Endodermal cell (in vitro differentiated cells): ENCODE measurements at regions not wholly inside any gene's neighbourhood (a gene's known extent, or its start where the extent isn't known, plus 50 kb on each side); places are given as distances from the start of the nearest gene placed in this dataset.

Experiments
- DNase-seq: peaks from one replicate; pipeline ENCODE4 v3.0.0-alpha.2; 2017
- H3K27ac ChIP-seq: 2 replicates; pipeline ENCODE4 v1.5.1; 2013; ENCODE audit warnings: mild to moderate bottlenecking, low read depth, low read length, moderate library complexity
- H3K27me3 ChIP-seq: 2 replicates; pipeline ENCODE4 v1.6.1; 2013; ENCODE audit warnings: mild to moderate bottlenecking, low read length, moderate library complexity; ENCODE audit not compliant: insufficient read depth, control insufficient read depth, poor library complexity, severe bottlenecking
- H3K36me3 ChIP-seq: 2 replicates; pipeline ENCODE4 v1.7.0; 2013; ENCODE audit warnings: mild to moderate bottlenecking, low read length, moderate library complexity; ENCODE audit not compliant: control insufficient read depth, insufficient read depth
- H3K4me1 ChIP-seq: one replicate; pipeline ENCODE4 v1.7.0; 2013; ENCODE audit warnings: low read length; ENCODE audit not compliant: control insufficient read depth, insufficient read depth
- H3K4me3 ChIP-seq: 2 replicates; pipeline ENCODE4 v1.5.1; 2013; ENCODE audit warnings: mild to moderate bottlenecking, low read length, moderate library complexity
- H3K9ac ChIP-seq: 2 replicates; pipeline ENCODE4 v1.6.1; 2013; ENCODE audit warnings: mild to moderate bottlenecking, low read length, moderate library complexity; ENCODE audit not compliant: poor library complexity, severe bottlenecking; ENCODE audit errors: extremely low read depth
- H3K9me3 ChIP-seq: 2 replicates; pipeline ENCODE4 v1.6.1; 2013; ENCODE audit warnings: mild to moderate bottlenecking, low read length, moderate library complexity; ENCODE audit not compliant: control insufficient read depth
- H3K27ac Mint-ChIP-seq: 2 replicates; pipeline ENCODE4 v1.8.0; 2020; ENCODE audit warnings: mixed read lengths
- H3K27me3 Mint-ChIP-seq: 2 replicates; pipeline ENCODE4 v1.8.0; 2021; ENCODE audit warnings: mild to moderate bottlenecking, mixed read lengths; ENCODE audit not compliant: insufficient read depth
- H3K36me3 Mint-ChIP-seq: 2 replicates; pipeline ENCODE4 v1.8.0; 2020; ENCODE audit warnings: low read depth, mixed read lengths
- H3K4me1 Mint-ChIP-seq: 2 replicates; pipeline ENCODE4 v1.8.0; 2020; ENCODE audit warnings: mixed read lengths
- H3K4me3 Mint-ChIP-seq: 2 replicates; pipeline ENCODE4 v1.8.0; 2020; ENCODE audit warnings: mild to moderate bottlenecking, moderate library complexity, mixed read lengths
- H3K9me3 Mint-ChIP-seq: 2 replicates; pipeline ENCODE4 v1.8.0; 2020; ENCODE audit warnings: mild to moderate bottlenecking, mixed read lengths
- CTCF ChIP-seq: fragments of 200-600 bp; sonication (generic); conservative IDR thresholded peaks from 2 replicates; pipeline ENCODE4 v1.5.0; 2021; ENCODE audit warnings: antibody characterized with exemption, mild to moderate bottlenecking
- WGBS, 2 experiments: methylation state at CpG; one replicate each; pipeline versions ENCODE4 v1.1.5 to v1.1.7; 2013; ENCODE audit warnings: missing lambda C conversion rate in 2 of 2, mixed read lengths in 1 of 2; ENCODE audit not compliant: insufficient coverage in 1 of 2, insufficient read length in 1 of 2; 5-methylcytosine and 5-hydroxymethylcytosine counted together

DNA sequence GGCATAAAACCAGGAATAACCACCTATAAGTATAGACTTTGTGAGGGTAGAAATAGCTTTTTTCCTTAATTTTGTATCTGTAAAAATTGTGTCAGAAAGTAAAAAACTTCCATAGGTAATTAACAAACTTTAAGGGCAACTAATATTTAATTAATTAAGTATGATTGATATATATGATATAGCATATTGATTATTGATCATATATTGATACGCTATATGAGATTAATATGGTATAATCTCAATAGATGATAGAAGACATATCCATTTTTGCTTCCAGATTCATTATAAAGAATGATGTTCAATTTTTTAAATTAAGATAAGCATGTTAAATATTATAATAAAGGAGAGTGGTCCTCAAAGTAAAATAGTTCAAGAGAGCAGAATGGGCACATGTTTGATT lies 99.3 kb upstream of the VAV3 start:
- Mint-ChIP-seq H3K4me1 (no peaks in the 10 kb centered on the region), H3K27me3 (no peaks in the 10 kb centered on the region), H3K27ac (no peak overlapping the region), H3K9me3 (peaks cover 16% of the 10 kb centered on the region), H3K36me3 (no peaks in the 10 kb centered on the region), H3K4me3 (no peak overlapping the region)
- no peak for TF ChIP-seq CTCF
- Histone ChIP-seq H3K4me3 (no peak overlapping the region), H3K27me3 (no peaks in the 10 kb centered on the region), H3K9me3 (peaks cover 5% of the 10 kb centered on the region), H3K4me1 (no peaks in the 10 kb centered on the region), H3K9ac (no peak overlapping the region), H3K27ac (no peak overlapping the region), H3K36me3 (no peaks in the 10 kb centered on the region)
- no CpG with 5 or more reads among the region's 1 CpG for WGBS, 2 experiments
- DNase-seq: no peak

DNA sequence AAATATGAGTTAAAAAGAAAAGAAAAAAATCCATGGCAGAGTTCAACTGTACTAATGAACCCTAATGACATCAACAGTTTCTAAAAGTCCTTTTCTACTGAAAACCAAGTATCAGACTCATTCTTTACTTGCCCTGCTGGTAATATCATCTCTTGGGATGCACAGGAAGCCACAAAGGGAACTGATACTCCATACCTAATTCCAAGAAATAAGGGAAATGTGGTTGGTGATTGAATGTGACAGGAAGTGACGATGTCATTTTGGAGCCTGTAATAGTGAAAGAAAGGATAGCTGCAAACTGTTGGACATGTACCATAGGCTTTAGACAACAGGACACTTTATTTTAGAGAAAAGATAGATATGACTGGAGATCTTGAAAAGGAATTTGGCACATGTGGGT lies 98.7 kb upstream of the VAV3 start:
- no peaks in the 10 kb centered on the region for H3K27me3 ChIP-seq
- H3K4me1 ChIP-seq: no peaks in the 10 kb centered on the region
- H3K27ac ChIP-seq: no peak overlapping the region
- Mint-ChIP-seq H3K9me3 (peaks cover 16% of the 10 kb centered on the region), H3K4me3 (no peak overlapping the region), H3K27ac (no peak overlapping the region), H3K27me3 (no peaks in the 10 kb centered on the region), H3K4me1 (no peaks in the 10 kb centered on the region), H3K36me3 (no peaks in the 10 kb centered on the region)
- no peak overlapping the region for H3K9ac ChIP-seq
- TF ChIP-seq CTCF: no peak
- DNase-seq: no peak
- no peak overlapping the region for H3K4me3 ChIP-seq
- 97% methylated on average over 1 of the region's 1 CpG; no CpG with 5 or more reads in 1 of the 2 experiments for WGBS, 2 experiments
- peaks cover 5% of the 10 kb centered on the region for H3K9me3 ChIP-seq
- no peaks in the 10 kb centered on the region for H3K36me3 ChIP-seq

- DNase-seq: no peak
- H3K9ac ChIP-seq: no peak overlapping the region
- H3K4me3 ChIP-seq: no peak overlapping the region
- WGBS, 2 experiments: 100% methylated on average over 2 of the region's 2 CpGs; no CpG with 5 or more reads in 1 of the 2 experiments
- no peaks in the 10 kb centered on the region for H3K36me3 ChIP-seq
- Mint-ChIP-seq H3K27ac (no peak overlapping the region), H3K4me3 (no peak overlapping the region), H3K4me1 (peaks cover 20% of the 10 kb centered on the region), H3K36me3 (no peaks in the 10 kb centered on the region), H3K9me3 (peaks cover 16% of the 10 kb centered on the region), H3K27me3 (no peaks in the 10 kb centered on the region)
- H3K27me3 ChIP-seq: no peaks in the 10 kb centered on the region
- no peak for TF ChIP-seq CTCF
- H3K9me3 ChIP-seq: peaks cover 5% of the 10 kb centered on the region
- H3K4me1 ChIP-seq: peaks cover 9% of the 10 kb centered on the region
- no peak overlapping the region for H3K27ac ChIP-seq
These were observed 95.0 kb upstream of the VAV3 start for GRCh38 chr1:108059945-108060344.
